GM19452 (cell line): ENCODE measurements at regions not wholly inside any gene's neighbourhood (a gene's known extent, or its start where the extent isn't known, plus 50 kb on each side); places are given as distances from the start of the nearest gene placed in this dataset.

ENCODE experiments used
- ATAC-seq: cut with Tn5 transposase; IDR thresholded peaks from one replicate; pipeline ENCODE4 v1.9.1; 2021; ENCODE audit not compliant: unreplicated experiment

- ATAC-seq, result no peak
Observed at GRCh38 chr16:86986809-86987487, 330.2 kb downstream of the C16orf95 start.

- ATAC-seq, result no peak
Observed at GRCh38 chr16:86987746-86988670, 329.2 kb downstream of the C16orf95 start.

DNA sequence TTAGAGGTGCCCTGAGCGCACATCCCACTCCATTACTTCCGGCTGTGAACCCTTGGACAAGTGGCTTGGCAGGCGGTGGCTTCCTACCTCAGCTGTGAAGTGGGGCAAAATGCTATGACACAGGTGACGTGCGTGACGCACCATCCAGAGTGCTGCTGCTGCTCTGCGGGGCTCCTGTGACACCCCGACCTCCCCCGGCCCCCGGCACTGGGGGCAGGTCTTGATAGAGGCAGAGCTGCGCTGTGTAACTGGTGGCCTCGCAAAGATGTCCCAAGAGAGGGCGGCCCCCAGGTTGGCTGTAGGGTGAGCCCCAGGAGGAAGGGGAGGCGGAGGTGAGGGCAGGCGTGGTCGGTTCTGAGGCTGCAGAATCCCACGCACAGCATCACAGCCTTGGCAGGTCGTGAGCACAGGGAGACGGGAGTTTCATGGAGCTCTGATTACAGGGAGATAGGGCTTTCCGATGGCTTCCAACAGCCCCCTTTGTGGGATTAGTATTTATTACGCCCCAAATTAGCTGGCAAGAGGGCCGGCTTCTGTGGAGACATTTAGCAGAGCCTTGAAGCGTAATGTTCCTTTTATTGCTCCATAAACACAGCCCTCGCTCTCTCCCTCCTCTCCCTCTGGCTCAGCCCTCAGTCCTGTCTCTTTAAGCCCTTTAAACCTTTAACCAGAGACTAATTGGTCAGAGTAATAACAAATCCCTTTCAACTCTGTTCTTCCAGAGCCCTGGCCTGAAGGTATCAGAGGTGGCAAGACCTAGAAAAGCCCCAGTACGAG, 328.1 kb downstream of the C16orf95 start:
- no peak for ATAC-seq

GRCh38 chr16:86990451-86990850, 326.7 kb downstream of the C16orf95 start:
- ATAC-seq, result no peak

- ATAC-seq, result no peak
Observed at GRCh38 chr16:86991679-86992078, 325.5 kb downstream of the C16orf95 start.

DNA sequence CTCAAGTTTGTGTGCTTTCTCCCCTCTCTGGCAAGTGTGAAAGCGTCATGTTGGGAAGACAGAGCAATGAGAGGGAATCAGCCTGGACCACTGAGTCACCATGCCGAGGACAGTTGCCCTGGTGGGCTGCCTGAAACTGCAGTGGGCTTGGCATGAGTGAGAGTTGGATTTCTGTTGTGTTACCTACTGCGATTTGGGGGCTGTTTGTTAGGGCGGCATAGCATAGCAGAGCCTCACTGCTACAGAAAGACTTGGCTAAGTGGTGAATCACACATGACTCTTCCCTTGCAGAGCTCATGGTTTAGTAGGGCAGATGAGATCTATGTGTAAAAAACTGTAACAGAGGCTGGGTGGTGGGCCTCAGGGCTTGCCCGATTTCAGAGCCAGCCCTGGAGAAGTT, 324.6 kb downstream of the C16orf95 start:
- no peak for ATAC-seq

DNA sequence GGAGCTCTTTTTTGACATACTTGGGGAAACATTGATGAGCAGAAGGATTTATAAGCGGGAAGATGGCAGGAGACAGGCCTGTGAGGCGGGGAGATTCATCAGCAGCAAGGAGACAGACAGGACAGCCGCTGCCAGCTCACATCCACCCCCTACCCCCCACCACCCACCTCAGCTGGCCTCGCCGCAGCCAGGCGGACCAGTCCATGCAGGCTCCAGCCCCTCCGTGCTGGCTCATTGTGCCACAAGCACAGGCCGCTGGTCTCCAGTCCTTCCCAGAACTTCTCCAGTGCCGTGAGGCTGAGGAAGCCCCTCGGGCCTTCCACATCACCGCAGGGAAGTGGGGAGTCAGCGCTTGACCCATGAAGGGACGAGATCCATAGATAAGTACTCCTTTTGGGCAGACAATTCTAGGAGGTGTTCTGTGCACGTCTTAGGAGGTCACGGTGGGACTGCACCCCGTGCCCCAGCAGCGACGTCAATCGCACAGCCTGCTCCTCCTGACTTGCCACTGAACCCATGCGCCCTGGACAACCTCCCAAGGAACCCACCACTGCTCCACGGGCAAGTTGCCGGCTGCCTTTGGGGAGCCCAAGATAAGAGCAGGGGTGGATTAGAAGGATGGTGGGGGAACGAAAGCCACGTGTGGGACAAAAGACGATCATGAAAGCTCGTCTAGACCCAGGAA, 323.6 kb downstream of the C16orf95 start:
- no peak for ATAC-seq

DNA sequence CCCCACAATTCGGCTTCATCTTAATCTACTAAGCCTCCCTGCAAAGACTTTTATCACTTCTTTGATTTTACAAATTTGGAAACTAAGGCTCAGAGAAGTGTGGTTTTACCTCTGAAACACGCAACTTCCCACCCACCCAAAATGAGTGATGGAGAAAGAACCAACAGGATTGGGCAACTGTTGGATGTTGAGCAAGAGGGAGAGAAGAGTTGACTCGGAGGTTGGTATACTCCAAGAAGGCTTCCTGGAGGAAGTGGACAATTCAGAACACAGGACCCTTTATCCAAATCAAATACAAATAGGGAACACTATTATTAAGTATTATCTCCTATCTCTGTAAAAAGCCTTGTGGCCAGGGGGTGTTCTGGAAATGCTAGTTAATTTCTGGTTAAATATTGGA, 323.0 kb downstream of the C16orf95 start:
- ATAC-seq, result no peak

- no peak for ATAC-seq
Observed at GRCh38 chr16:86994651-86995171, 322.5 kb downstream of the C16orf95 start.

DNA sequence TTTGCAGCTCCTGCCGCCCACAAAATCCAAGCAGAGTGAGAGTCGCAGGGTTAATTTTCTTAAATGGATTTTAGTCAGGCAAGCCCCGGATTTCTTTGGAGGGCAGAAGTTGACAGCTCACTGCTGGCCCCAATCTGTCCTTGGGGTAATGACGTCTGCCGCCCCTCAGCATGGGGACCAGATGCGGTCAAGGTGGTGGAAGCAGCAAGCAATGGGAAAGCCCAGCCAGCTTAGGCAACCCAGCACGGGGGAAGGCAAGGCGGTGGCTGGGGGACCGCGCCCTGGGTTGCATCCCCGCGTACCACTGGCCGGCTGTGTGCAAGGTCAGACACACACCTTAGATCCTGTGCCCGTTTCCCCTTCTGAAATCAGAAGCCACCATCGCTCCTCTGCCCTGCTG, 321.7 kb downstream of the C16orf95 start:
- ATAC-seq, result no peak

DNA sequence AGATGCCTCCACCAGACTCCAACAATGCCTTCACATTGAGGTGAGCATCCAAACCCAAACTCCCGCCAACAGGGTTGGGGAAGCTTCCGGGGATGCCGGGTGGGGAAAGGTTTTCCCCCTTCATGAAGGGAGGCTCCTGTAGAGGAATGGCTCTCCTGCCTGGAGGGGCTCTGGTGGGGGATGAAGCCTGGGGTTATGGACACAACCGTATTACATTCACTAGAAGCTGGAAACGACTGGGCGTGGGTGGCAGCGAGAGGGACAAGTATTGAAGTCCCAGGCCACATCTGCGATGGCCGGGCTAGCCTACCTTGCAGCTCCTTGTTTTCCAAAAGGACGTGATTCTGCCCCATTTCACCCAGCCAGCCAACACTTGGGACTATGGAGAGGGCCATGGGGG, 321.1 kb downstream of the C16orf95 start:
- no peak for ATAC-seq

- no peak for ATAC-seq
Observed at GRCh38 chr16:86997058-86997457, 320.1 kb downstream of the C16orf95 start.

DNA sequence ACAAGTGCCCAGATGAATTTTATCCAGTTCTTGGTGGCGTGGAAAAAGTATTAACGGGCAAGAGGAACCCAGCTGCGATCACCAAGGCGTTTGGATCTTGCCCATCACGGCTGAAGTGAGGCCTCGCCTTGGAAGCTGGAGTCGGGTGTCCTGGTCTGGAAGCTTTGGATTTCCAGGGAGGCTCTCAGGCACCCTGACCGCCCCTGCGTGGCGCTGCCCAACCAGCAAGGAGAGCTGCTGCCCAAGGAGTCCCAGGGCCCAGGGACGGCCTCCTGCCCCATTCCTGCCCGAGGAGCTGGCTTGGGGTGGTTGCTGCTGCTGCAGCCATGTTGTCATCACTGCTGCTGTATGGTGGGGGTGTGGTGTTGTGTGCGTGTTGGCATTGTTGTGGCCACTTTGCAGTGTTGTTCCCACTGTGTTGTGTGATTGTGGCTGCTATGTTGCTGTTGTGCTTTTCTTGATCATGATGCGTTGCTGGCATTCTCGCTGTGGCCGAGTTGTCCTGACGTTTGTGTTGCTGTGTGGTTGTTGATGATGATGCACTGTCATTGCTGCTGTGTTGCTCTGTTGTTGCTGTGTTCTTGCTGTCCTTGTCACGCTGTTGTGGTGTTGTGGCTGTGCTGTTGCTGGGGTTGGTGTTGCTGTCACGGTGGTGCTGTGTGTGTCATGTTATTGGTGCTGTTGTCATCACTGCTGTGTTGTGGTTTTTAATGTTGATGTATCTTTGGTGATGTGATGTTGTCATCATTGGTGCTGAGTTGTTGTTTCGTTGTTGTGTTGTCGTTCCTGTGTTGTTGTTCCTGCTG, 318.8 kb downstream of the C16orf95 start:
- no peak for ATAC-seq

GRCh38 chr16:87000001-87000400, 317.2 kb downstream of the C16orf95 start:
- no peak for ATAC-seq

GRCh38 chr16:87002717-87003413, 314.3 kb downstream of the C16orf95 start:
- ATAC-seq, result no peak

DNA sequence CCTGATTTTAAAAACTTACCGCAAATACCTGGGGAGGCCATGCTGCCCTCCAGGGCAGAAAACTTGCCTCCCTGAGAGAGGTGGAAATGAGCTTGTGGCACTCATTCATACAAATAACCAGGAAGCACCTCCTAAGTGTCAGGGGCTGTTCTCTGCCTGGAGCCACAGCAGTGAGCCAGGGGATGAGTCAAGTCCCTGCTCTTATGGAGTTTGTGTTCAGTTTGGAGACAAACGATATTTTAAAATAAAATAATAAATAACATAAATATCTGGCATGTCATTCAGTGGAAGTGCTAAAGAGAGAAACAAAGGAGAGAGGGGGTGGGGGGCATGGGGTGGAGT, 313.8 kb downstream of the C16orf95 start:
- no peak for ATAC-seq

GRCh38 chr16:87006021-87006420, 311.2 kb downstream of the C16orf95 start:
- ATAC-seq, result no peak

GRCh38 chr16:87006789-87007745, 310.1 kb downstream of the C16orf95 start:
- ATAC-seq, result no peak
